DMS79 (cell line): ENCODE measurements at regions not wholly inside any gene's neighbourhood (a gene's known extent, or its start where the extent isn't known, plus 50 kb on each side); places are given as distances from the start of the nearest gene placed in this dataset.

Experiments
- DNase-seq: peaks from one replicate; lab custom pipeline; 2025; lab: John Stamatoyannopoulos, UW

- DNase-seq = no peak
Measured at GRCh38 chr6:16078064-16078463, 50.8 kb upstream of the MYLIP start.

DNA sequence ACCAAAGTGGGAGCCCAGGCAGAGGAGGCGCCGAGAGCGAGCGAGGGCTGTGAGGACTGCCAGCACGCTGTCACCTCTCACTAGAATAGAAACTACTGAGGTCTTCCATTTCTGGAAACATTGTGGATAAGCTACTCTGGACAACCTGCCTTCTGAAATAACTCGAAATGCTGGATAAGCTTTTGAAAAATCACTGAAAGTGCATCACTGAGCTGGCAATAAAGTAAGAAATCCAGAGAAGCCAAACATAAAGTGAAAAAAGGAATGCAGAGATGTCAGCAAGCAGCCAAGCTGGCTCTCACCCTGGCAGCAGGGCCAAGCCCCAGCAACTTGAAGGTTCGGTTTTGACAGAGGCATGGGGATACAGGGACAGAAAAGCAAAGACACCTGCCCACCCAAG lies 59.2 kb upstream of the MYLIP start:
- no peak for DNase-seq

- DNase-seq = no peak
Measured at GRCh38 chr6:16069222-16069621, 59.7 kb upstream of the MYLIP start.

DNA sequence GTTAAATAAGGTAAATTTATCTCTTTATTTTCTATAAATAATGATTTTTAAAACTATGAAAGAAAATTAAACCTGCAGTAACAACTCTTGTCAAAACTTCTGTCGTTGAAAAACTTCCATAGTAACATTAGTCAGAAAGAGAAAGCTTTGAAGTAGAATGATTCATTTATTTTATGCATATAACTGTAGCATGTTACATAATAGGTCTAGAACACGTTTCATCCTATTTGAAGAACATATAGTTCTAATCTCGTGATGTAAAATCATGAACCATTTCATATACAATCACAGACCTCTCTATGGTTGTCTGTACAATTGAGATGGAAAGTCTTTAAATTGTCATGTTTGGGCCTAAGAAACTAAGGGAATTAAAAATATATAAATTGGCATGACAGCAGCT lies 61.3 kb upstream of the MYLIP start:
- no peak for DNase-seq

- DNase-seq = peak; percentile 4
Measured at GRCh38 chr6:16064671-16065072, 64.2 kb upstream of the MYLIP start.

- DNase-seq = no peak
Measured at GRCh38 chr6:16063580-16063979, 65.3 kb upstream of the MYLIP start.

GRCh38 chr6:16061818-16062217 lies 67.1 kb upstream of the MYLIP start:
- DNase-seq = no peak

GRCh38 chr6:16060039-16060438 lies 68.8 kb upstream of the MYLIP start:
- no peak for DNase-seq

GRCh38 chr6:16059496-16059895 lies 69.4 kb upstream of the MYLIP start:
- DNase-seq = peak; percentile 38

DNA sequence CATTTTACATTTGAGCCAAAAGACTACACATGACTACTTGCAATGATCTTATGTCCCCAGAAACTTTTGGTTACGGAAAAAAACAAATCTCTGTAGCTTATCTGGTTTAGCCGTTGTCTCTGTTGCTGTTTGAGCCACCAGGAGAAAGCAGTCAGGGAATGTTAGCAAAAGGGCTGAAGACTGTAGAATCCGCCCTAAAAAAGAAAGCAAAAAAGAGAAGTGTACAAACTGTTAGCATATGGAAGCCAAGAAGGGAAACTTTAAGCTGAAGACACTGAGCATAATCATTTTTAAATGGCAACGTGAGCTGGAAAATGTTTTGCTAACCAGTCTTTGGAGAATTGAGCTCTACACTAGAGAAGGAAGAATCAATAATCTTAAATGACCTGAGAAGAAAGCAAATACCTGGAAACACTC lies 69.9 kb upstream of the MYLIP start:
- DNase-seq = no peak

DNA sequence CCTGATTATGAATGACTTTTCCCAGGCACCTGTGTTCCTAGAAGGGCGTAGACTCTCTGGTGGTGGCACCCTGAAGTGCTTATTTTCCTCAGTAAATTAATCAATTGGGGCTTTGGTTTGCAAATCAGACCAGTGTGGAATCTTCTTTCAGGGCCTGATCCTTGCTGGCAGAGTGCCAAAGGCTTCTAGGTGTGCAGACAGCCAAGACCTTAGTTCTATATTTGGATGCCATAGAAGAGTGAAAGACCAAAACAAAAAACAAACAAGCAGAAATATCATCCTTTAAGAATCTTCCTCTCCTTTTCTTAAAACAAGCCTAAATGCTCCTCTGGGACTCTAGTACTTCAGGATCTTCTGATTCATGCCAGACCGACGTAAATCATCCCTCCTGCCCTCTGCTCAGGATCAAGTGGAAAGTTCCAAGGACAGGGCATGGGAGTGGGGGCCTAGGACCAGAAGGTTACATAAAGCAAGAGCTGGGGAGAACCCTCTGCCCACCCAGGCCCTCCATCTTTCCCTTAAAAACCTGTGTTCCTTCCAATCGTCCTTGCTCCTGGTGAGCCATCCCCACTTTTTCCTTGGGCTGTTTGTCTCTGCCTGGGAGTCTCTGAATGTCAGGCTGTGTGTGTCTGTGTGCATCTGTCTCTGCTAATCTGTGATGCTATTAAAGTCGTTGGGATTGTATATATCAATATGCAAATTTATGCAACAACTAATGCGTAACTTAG lies 70.5 kb upstream of the MYLIP start:
- no peak for DNase-seq

DNA sequence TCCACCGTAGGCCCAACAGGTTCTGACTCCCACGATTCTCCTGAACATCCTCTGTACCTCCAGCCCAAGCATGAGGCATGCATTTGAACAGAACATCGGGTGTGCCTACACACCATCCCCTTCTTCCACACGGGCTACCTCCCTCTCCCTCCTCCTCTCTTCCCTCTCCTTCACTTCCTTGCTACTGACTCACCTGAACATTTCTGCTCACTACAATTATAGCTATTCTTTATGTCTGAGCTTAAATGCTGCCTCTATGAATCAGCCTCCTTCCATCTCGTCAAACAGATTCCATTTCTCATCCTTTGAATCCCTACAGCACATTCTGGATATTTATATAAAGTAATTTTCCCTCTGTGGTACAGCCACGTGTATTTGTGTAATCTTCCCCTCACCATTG lies 71.4 kb upstream of the MYLIP start:
- DNase-seq = no peak

GRCh38 chr6:16056263-16056870 lies 72.5 kb upstream of the MYLIP start:
- no peak for DNase-seq

DNA sequence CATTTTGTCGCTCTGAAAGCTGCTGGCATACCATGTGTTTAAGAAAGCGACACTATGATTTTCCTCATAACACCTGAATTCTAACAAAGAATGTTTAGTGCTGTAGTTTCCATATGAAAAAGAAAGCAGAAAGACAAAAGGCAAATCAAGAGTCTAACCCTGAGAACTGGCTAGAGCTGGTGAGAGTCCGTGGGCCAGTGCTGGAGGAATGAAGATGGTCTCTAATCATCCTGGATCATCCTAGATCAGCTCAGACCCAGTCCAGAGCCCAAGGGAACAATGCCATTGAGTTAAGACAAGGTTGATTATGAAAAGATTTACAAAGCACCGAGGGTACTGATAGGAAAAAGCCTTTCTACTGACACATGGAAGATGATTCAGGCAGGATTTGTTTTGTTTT lies 73.0 kb upstream of the MYLIP start:
- DNase-seq = no peak

- no peak for DNase-seq
Measured at GRCh38 chr6:16049168-16049567, 79.7 kb upstream of the MYLIP start.

DNA sequence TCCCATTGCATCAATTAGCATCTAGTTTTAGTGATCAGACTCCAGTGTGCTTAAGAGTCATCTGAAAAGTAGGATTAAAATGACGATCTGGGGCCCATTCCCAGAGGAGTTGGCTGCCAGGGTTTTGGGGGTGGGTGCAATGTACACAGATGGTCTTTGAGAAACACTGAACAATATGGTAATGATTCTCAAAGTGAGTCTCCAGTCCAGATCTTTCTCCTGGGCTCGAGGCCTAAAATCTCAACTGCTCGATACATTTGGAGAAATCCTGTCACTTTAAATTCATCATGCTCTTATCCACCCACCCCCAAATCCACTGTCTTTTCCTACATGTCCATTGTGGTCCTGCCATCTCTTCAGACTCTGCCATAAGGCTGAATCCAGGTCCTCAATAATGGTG lies 80.7 kb upstream of the MYLIP start:
- no peak for DNase-seq

- no peak for DNase-seq
Measured at GRCh38 chr6:16047435-16047990, 81.4 kb upstream of the MYLIP start.

DNA sequence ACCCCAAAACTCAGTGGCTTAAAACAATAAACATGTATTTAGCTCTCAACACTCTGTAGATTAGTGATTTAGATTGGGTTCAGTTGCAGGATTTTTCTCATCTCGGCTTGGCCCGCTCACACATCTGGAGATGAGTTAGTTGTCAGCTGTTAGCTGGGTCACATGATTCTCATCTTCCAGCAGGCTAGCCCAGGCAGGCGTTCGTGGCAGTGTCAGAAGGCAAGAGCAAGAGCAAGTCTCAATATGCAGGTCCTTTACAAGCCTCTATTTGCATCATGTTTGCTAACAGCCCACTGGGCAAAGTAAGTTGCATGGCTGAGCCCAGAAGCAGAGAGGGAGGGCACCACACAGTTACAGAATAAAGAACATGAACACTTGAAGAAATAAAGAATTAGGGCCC lies 83.6 kb upstream of the MYLIP start:
- no peak for DNase-seq

GRCh38 chr6:16044211-16044643 lies 84.7 kb upstream of the MYLIP start:
- no peak for DNase-seq

DNA sequence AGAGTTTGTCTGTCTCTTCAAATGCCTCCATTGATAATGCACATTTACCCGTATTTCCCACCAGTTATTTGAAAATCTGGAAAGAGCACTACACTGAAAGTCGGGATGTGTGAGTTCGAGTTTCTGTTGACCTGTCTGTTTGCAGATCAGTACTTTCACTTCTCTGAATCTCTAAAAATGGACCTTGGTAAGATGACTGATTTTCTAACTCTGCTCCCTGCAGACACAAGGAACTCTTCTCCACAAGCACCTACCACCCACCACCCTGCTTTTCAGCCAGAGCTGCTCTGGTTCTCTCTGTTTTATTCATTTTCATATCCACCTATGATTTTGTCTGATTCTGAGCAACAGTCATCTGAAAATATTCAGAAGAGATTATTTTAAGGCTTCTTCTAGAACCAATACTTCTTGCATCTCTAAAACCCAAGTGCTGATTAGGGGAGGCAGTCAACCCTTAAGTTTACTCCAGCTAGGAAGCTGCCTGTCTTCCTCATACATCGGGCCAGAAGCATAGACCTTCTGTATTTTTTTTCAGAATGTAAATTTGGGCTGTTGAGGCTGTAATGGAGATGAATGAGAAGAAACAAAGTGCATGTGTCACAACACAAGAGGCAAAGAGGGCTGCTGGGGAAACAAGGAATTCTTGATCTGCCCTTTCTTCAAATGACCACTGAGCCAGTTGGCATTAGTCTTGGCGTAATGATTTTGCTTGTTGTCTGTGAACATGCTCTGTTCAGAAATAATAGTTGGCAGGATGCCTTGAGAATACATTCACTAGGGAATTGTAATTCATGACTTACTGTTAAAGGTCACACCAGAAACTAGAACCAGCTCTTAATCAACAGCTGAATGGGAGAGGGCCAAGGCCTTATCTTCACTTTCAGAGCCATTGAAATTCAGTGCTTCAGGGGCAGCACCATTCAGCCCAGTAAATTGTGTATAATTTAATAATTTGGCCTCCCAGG lies 85.4 kb upstream of the MYLIP start:
- DNase-seq = no peak

- no peak for DNase-seq
Measured at GRCh38 chr6:16042751-16043150, 86.1 kb upstream of the MYLIP start.

- DNase-seq = no peak
Measured at GRCh38 chr6:16041327-16041726, 87.6 kb upstream of the MYLIP start.

DNA sequence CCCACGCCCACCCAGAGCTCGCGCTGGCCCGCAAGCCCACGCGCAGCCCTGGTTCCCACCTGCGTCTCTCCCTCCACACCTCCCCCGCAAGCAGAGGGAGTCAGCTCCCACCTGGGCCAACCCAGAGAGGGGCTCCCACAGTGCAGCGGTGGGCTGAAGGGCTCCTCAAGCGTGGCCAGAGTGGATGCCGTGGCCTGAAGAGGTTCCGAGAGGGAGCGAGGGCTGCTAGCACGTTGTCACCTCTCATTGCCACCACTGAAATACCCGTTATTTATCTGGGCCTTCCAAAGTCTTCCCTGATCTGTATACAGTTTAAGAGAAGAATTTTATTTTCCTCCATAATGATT lies 88.3 kb upstream of the MYLIP start:
- DNase-seq = no peak
